ENCODE measurements at regions not wholly inside any gene's neighbourhood (a gene's known extent, or its start where the extent isn't known, plus 50 kb on each side); places are given as distances from the start of the nearest gene placed in this dataset.

DNA sequence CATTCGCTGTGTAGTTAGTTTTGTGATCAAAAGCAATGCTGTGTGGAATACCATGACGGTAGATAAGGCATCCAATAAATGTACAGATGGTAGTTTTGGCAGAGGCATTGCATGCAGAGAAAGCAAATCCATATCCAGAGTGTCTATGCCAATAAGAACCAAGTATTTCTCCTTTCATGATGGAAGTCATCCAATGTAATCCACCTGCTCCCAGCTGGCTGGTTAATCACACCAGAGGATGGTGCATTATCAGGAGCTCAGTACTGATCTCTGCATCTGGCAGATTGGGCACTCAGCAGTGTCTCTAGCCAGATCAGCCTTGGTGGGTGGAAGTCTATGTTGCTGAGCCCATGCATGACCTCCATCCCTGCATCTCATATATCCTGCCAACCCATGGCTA is 677.7 kb upstream of the NECTIN3 start:
- Histone ChIP-seq H3K9ac (ENCODE audit: low read depth in 1 of 2, low read length in 2 of 2) (no peak overlapping the region), H3K9me3 (ENCODE audit: control insufficient read depth in 4 of 4, low read length in 3 of 4) (no peaks in the 10 kb centered on the region), H3K27me3 (ENCODE audit: control insufficient read depth in 4 of 4, insufficient read depth in 4 of 4, low read length in 3 of 4) (no peaks in the 10 kb centered on the region), H3K4me3 (ENCODE audit: low read depth in 1 of 3, low read length in 3 of 3) (no peak overlapping the region), H3K27ac (ENCODE audit: low read depth in 1 of 2, low read length in 2 of 2) (no peak overlapping the region), H3K4me1 (ENCODE audit: control insufficient read depth in 4 of 4, insufficient read depth in 4 of 4, low read length in 3 of 4) (peaks cover 2 to 18% (median 7%) of the 10 kb centered on the region in 4 donors), H3K36me3 (ENCODE audit: control insufficient read depth in 4 of 4, insufficient read depth in 3 of 4, low read depth in 1 of 4, low read length in 3 of 4) (no peaks in the 10 kb centered on the region)
- WGBS: 94% methylated on average over 2 of the region's 2 CpGs
- no peak for DNase-seq (ENCODE audit: low spot score)
- no peak for TF ChIP-seq FOXA2 (IDR thresholded peaks at IDR 0.05)
- TF ChIP-seq GABPA (IDR thresholded peaks at IDR 0.05 in 1 of 2, conservative IDR thresholded peaks at IDR 0.05 in 1 of 2): no peak
- TF ChIP-seq ZBTB33 (IDR thresholded peaks at IDR 0.05): no peak
- TF ChIP-seq RAD21 (IDR thresholded peaks at IDR 0.05): no peak
- TF ChIP-seq RXRA (IDR thresholded peaks at IDR 0.05): no peak
- TF ChIP-seq FOXA1 (IDR thresholded peaks at IDR 0.05): no peak
- TF ChIP-seq YY1 (IDR thresholded peaks at IDR 0.05): no peak
- no peak for TF ChIP-seq HNF4G (IDR thresholded peaks at IDR 0.05)
- TF ChIP-seq HNF4A (conservative IDR thresholded peaks at IDR 0.05): no peak
- no peak for TF ChIP-seq CTCF (IDR thresholded peaks at IDR 0.05; ENCODE audit: low read depth, low read length, missing input control)
- TF ChIP-seq ATF3 (IDR thresholded peaks at IDR 0.05): no peak

DNA sequence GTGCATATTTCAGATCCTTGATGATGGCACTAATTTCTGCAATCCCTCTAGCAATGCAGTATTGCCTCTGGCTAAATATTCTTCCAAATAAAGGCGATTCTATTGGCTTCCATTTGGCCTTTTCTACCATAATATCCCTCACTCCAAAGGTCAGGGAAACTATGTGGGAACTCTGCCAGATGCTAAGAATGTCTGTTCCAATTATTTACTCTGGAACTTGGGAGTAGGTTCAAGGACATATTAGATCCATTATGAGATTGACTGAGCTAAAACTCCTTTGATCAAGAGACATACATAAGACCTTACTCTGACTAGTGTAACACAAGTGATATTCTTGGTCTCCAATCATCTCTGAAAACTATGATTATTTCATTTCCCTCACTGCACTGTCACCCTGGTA is 674.5 kb upstream of the NECTIN3 start:
- 17% methylated on average over 1 of the region's 1 CpG for WGBS
- DNase-seq (ENCODE audit: low spot score): no peak

More for the DNA sequence above, 674.5 kb upstream of the NECTIN3 start:
- Histone ChIP-seq H3K27ac (ENCODE audit: low read depth in 1 of 2, low read length in 2 of 2) (no peak overlapping the region), H3K36me3 (ENCODE audit: control insufficient read depth in 4 of 4, insufficient read depth in 3 of 4, low read depth in 1 of 4, low read length in 3 of 4) (no peaks in the 10 kb centered on the region), H3K9ac (ENCODE audit: low read depth in 1 of 2, low read length in 2 of 2) (no peak overlapping the region), H3K4me3 (ENCODE audit: low read depth in 1 of 3, low read length in 3 of 3) (no peak overlapping the region), H3K9me3 (ENCODE audit: control insufficient read depth in 4 of 4, low read length in 3 of 4) (no peaks in the 10 kb centered on the region), H3K4me1 (ENCODE audit: control insufficient read depth in 4 of 4, insufficient read depth in 4 of 4, low read length in 3 of 4) (peaks cover 2 to 18% (median 7%) of the 10 kb centered on the region in 4 donors), H3K27me3 (ENCODE audit: control insufficient read depth in 4 of 4, insufficient read depth in 4 of 4, low read length in 3 of 4) (no peaks in the 10 kb centered on the region)
- TF ChIP-seq HNF4A (conservative IDR thresholded peaks at IDR 0.05) (peak; percentile 87 to 91), TAF1 (conservative IDR thresholded peaks at IDR 0.05) (no peak), EGR1 (IDR thresholded peaks at IDR 0.05; ENCODE audit: low read depth in 2 of 2) (no peak), YY1 (IDR thresholded peaks at IDR 0.05) (peak; percentile 59), SP1 (IDR thresholded peaks at IDR 0.05) (peak; percentile 47), NR2F2 (IDR thresholded peaks at IDR 0.05) (no peak), HNF4G (IDR thresholded peaks at IDR 0.05) (peak; percentile 68), CTCF (IDR thresholded peaks at IDR 0.05; ENCODE audit: low read depth, low read length, missing input control) (no peak), ATF3 (IDR thresholded peaks at IDR 0.05) (no peak), FOXA1 (IDR thresholded peaks at IDR 0.05) (no peak), RXRA (IDR thresholded peaks at IDR 0.05) (peak; percentile 58 to 67), GABPA (IDR thresholded peaks at IDR 0.05 in 1 of 2, conservative IDR thresholded peaks at IDR 0.05 in 1 of 2) (no peak), MAX (IDR thresholded peaks at IDR 0.05) (no peak), RAD21 (IDR thresholded peaks at IDR 0.05) (peak in 1 of 2 donors; percentile 45), FOXA2 (IDR thresholded peaks at IDR 0.05) (no peak), ZBTB33 (IDR thresholded peaks at IDR 0.05) (no peak), JUND (IDR thresholded peaks at IDR 0.05) (no peak)
- TF ChIP-seq, protein P1, sequence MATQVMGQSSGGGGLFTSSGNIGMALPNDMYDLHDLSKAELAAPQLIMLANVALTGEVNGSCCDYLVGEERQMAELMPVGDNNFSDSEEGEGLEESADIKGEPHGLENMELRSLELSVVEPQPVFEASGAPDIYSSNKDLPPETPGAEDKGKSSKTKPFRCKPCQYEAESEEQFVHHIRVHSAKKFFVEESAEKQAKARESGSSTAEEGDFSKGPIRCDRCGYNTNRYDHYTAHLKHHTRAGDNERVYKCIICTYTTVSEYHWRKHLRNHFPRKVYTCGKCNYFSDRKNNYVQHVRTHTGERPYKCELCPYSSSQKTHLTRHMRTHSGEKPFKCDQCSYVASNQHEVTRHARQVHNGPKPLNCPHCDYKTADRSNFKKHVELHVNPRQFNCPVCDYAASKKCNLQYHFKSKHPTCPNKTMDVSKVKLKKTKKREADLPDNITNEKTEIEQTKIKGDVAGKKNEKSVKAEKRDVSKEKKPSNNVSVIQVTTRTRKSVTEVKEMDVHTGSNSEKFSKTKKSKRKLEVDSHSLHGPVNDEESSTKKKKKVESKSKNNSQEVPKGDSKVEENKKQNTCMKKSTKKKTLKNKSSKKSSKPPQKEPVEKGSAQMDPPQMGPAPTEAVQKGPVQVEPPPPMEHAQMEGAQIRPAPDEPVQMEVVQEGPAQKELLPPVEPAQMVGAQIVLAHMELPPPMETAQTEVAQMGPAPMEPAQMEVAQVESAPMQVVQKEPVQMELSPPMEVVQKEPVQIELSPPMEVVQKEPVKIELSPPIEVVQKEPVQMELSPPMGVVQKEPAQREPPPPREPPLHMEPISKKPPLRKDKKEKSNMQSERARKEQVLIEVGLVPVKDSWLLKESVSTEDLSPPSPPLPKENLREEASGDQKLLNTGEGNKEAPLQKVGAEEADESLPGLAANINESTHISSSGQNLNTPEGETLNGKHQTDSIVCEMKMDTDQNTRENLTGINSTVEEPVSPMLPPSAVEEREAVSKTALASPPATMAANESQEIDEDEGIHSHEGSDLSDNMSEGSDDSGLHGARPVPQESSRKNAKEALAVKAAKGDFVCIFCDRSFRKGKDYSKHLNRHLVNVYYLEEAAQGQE (IDR thresholded peaks at IDR 0.05): no peak
